K562 (cell line): ENCODE measurements at regions not wholly inside any gene's neighbourhood (a gene's known extent, or its start where the extent isn't known, plus 50 kb on each side); places are given as distances from the start of the nearest gene placed in this dataset.

Source experiments
- ATAC-seq: fragments of 200-7000 bp; cut with Tn5 transposase; 3 replicates; pipeline ENCODE4 v1.9.1; 2020; ENCODE audit warnings: moderate library complexity
- BruUV-seq: library from RNA; stranded (reverse); fragments of 400-500 nt; replicated peaks from 2 replicates; lab custom pipeline; 2021; lab: Mats Ljungman, UMichigan
- CTCF ChIA-PET: fragments of 300-600 bp; formaldehyde crosslinking; extraction: SDS; loops from one replicate; lab custom pipeline; 2021; ENCODE audit warnings: low intra/inter-chr PET ratio; lab: Yijun Ruan, JAX
- POLR2A ChIA-PET: fragments of 300-600, 350-650 bp; sonication (Branson Sonifier 250); formaldehyde crosslinking; extraction: SDS; loops from one replicate; lab custom pipeline; 2021; ENCODE audit warnings: antibody characterized with exemption, inconsistent platforms; lab: Yijun Ruan, JAX
- DNase-seq, 4 experiments: peaks; one replicate each; pipeline versions ENCODE4 v3.0.0 to v3.0.0-alpha.2; 2011 to 2018; ENCODE audit warnings: low spot score in 3 of 4, mixed read lengths in 3 of 4; ENCODE audit errors: extremely low read depth in 1 of 4
- FAIRE-seq: peaks from 2 replicates; lab custom pipeline; 2011; peaks lifted over from hg19 to GRCh38; lab: Jason Lieb, UNC
- H2AFZ ChIP-seq: 2 replicates; pipeline ENCODE4 v1.6.0; 2011; ENCODE audit warnings: low read depth, low read length, control low read depth, inconsistent platforms
- H3K27ac ChIP-seq: fragments of 200-600 bp; 3 replicates; pipeline ENCODE4 v1.8.0; 2011; ENCODE audit warnings: low read depth, mild to moderate bottlenecking, control low read depth, inconsistent platforms, low read length, moderate library complexity, mixed read lengths; ENCODE audit errors: extremely low read depth
- H3K27me3 ChIP-seq, 2 experiments: fragments of 300-600 bp in 1 of 2; 2 replicates in 1 of 2; 3 replicates in 1 of 2; pipeline versions ENCODE4 v1.6.0 to v1.8.0; 2011; ENCODE audit warnings: inconsistent platforms in 2 of 2, low read length in 2 of 2, mild to moderate bottlenecking in 1 of 2, mixed read lengths in 1 of 2, moderate library complexity in 1 of 2; ENCODE audit not compliant: control insufficient read depth in 2 of 2, insufficient read depth in 2 of 2
- H3K36me3 ChIP-seq: fragments of 300-600 bp; 3 replicates; pipeline ENCODE4 v1.8.0; 2011; ENCODE audit warnings: mild to moderate bottlenecking, low read length, inconsistent platforms; ENCODE audit not compliant: control insufficient read depth, insufficient read depth
- H3K4me1 ChIP-seq, 2 experiments: fragments of 200-600 bp in 1 of 2; replicated peaks in 1 of 2; 2 replicates in 1 of 2; 3 replicates in 1 of 2; pipeline versions ENCODE4 v1.5.1 to v1.8.0; 2011; ENCODE audit warnings: inconsistent platforms in 2 of 2, low read length in 2 of 2, mild to moderate bottlenecking in 1 of 2, mixed read lengths in 1 of 2, moderate library complexity in 1 of 2; ENCODE audit not compliant: control insufficient read depth in 2 of 2, insufficient read depth in 2 of 2
- H3K4me2 ChIP-seq: 2 replicates; pipeline ENCODE4 v1.6.1; 2011; ENCODE audit warnings: low read length, control low read depth, inconsistent platforms, mixed read lengths; ENCODE audit not compliant: insufficient read depth
- H3K4me3 ChIP-seq: fragments of 200-600 bp; sonication (generic), shearing (Covaris generic); 2 replicates; pipeline ENCODE4 v1.5.1; 2016; ENCODE audit warnings: control low read depth, inconsistent platforms
- H3K79me2 ChIP-seq: fragments of 200-600 bp; 3 replicates; pipeline ENCODE4 v1.8.0; 2011; ENCODE audit warnings: low read length, inconsistent platforms; ENCODE audit not compliant: control insufficient read depth, insufficient read depth
- H3K9ac ChIP-seq, 2 experiments: 2 replicates each; pipeline versions ENCODE4 v1.6.0 to v1.6.1; 2011; ENCODE audit warnings: low read depth in 2 of 2, low read length in 2 of 2, control low read depth in 1 of 2, inconsistent platforms in 1 of 2, mild to moderate bottlenecking in 1 of 2, mixed read lengths in 1 of 2; ENCODE audit not compliant: insufficient read depth in 1 of 2
- H3K9me1 ChIP-seq: one replicate; pipeline ENCODE4 v1.6.0; 2011; ENCODE audit warnings: inconsistent platforms, mild to moderate bottlenecking, low read length, moderate library complexity; ENCODE audit not compliant: control insufficient read depth, insufficient read depth
- H3K9me3 ChIP-seq: replicated peaks from 2 replicates; pipeline ENCODE4 v1.5.1; 2011; ENCODE audit warnings: low read depth, low read length, inconsistent platforms; ENCODE audit not compliant: control insufficient read depth, insufficient read depth
- H4K20me1 ChIP-seq: replicated peaks from 2 replicates; pipeline ENCODE4 v1.6.1; 2011; ENCODE audit warnings: low read length, inconsistent platforms, mixed read lengths; ENCODE audit not compliant: control insufficient read depth, insufficient read depth
- CC2D1A ChIP-seq: fragments of 450-650 bp; IDR thresholded peaks from 2 replicates; pipeline ENCODE4 v1.6.1; 2017; ENCODE audit warnings: mild to moderate bottlenecking
- ETV5 ChIP-seq: sonication (generic); formaldehyde crosslinking; IDR thresholded peaks from 2 replicates; pipeline ENCODE4 v1.4.0; 2020; ENCODE audit warnings: low read depth, mild to moderate bottlenecking, missing genetic modification reagents
- KLF13 ChIP-seq: fragments of 450-650 bp; IDR thresholded peaks from 2 replicates; pipeline ENCODE4 v1.6.1; 2016; ENCODE audit warnings: missing genetic modification characterization, low read depth, mild to moderate bottlenecking, missing compliant biosample characterization, moderate library complexity, borderline replicate concordance
- MED1 ChIP-seq: sonication (generic); formaldehyde crosslinking; IDR thresholded peaks from 2 replicates; pipeline ENCODE4 v1.8.1; 2023; ENCODE audit warnings: missing genetic modification reagents, borderline replicate concordance
- NELFE ChIP-seq: IDR thresholded peaks from 2 replicates; pipeline ENCODE4 v1.6.1; 2011; ENCODE audit warnings: mild to moderate bottlenecking; ENCODE audit not compliant: insufficient read depth, insufficient read length
- RBM22 ChIP-seq: fragments of 200-400 bp; formaldehyde crosslinking; IDR thresholded peaks from 2 replicates; pipeline ENCODE4 v1.6.1; 2018; ENCODE audit warnings: low read length, low read depth; ENCODE audit not compliant: poor library complexity, severe bottlenecking
- SREBF2 ChIP-seq: sonication (generic); formaldehyde crosslinking; IDR thresholded peaks from 2 replicates; pipeline ENCODE4 v1.4.0; 2020; ENCODE audit warnings: mild to moderate bottlenecking, missing genetic modification reagents
- WHSC1 ChIP-seq: IDR thresholded peaks from one replicate; pipeline ENCODE4 v1.6.1; 2012; ENCODE audit warnings: low read length, control low read depth, inconsistent platforms
- ZC3H11A ChIP-seq: IDR thresholded peaks from 2 replicates; pipeline ENCODE4 v1.6.1; 2012; ENCODE audit warnings: low read depth, low read length, improper control_type of control experiment
- ZNF551 ChIP-seq: fragments of 250-450 bp; sonication (Bioruptor Pico); IDR thresholded peaks from 2 replicates; pipeline ENCODE4 v1.5.0; 2021; ENCODE audit warnings: mild to moderate bottlenecking, moderate library complexity
- WGBS: fragments of 100-300 bp; shearing (Covaris generic); methylation state at CpG from one replicate; pipeline ENCODE4 v1.1.6; 2016; ENCODE audit warnings: low coverage, mixed read lengths; ENCODE audit not compliant: insufficient coverage; ENCODE audit errors: missing lambda C conversion rate; 5-methylcytosine and 5-hydroxymethylcytosine counted together
- in situ Hi-C: fragments of 300-500 bp; cut with MboI; formaldehyde crosslinking; loops from 4 replicates; pipeline ENCODE4 v1.15.0; 2018; ENCODE audit warnings: inconsistent platforms, mixed read lengths
- intact Hi-C: fragments of 100-400 bp; cut with micrococcal nuclease; formaldehyde crosslinking; loops from 2 replicates; pipeline ENCODE4 v1.14.2; 2022

DNA sequence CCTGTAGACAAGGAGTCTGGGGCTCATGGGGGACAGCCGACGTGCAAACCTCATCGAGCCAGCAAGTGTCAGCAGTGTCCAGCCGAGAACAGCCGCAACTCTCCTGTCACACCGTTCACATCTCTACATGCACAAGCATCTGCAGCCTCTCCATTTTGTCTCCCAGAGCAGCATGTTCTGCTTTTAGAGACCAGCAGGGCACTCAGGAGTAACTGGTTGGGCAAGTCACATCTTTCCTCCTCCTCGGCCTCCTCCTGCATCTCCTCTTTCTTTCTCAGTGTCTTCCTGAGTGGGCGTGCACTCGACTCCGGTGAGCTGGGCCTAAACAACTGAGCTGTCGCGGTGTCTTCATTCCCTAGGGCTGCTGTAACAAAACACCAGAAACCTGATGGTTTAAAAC is 249.9 kb downstream of the SH3BP4 start:
- no peak for ATAC-seq
- Histone ChIP-seq H3K36me3 (no peaks in the 10 kb centered on the region), H3K4me2 (no peak overlapping the region), H3K9me3 (no peaks in the 10 kb centered on the region), H3K27ac (no peak overlapping the region), H3K4me3 (no peak overlapping the region), H4K20me1 (no peaks in the 10 kb centered on the region), H3K79me2 (no peaks in the 10 kb centered on the region), H3K27me3 (peaks cover 0 to 63% of the 10 kb centered on the region in 2 experiments; a peak in 2 of 5 replicates), H3K9me1 (no peaks in the 10 kb centered on the region), H3K9ac (no peak overlapping the region), H2AFZ (no peak overlapping the region), H3K4me1 (no peaks in the 10 kb centered on the region)
- intact Hi-C loops, result no loop called here
- in situ Hi-C loops, result no loop called here
- 3% methylated on average over 11 of the region's 12 CpGs for WGBS
- ChIA-PET CTCF (no interaction called here), POLR2A (interaction anchor here (0.7 to 0.9 kb wide), 2 partner anchors 129 to 135 kb away, joined by 3 read pairs; no protein-coding TSS in a partner anchor)
- TF ChIP-seq ZC3H11A, result no peak
- TF ChIP-seq MED1 (CRISPR knock-in tag), result no peak
- no peak for TF ChIP-seq ZNF551 (CRISPR knock-in tag)
- TF ChIP-seq WHSC1, result no peak
- no peak for TF ChIP-seq KLF13
- no peak for TF ChIP-seq NELFE
- no peak for TF ChIP-seq ETV5
- TF ChIP-seq SREBF2, result no peak
- TF ChIP-seq RBM22, result no peak
- TF ChIP-seq CC2D1A, result no peak
- no peak for FAIRE-seq
- no peak for DNase-seq
- no TSS peak for BruUV-seq
